Left lung (tissue), 4 donors: ENCODE measurements at regions not wholly inside any gene's neighbourhood (a gene's known extent, or its start where the extent isn't known, plus 50 kb on each side); places are given as distances from the start of the nearest gene placed in this dataset.

Experiments
- ATAC-seq: fragments of 200-7000 bp; cut with Tn5 transposase; one replicate; pipeline ENCODE4 v1.9.1; 2020; ENCODE audit warnings: moderate library complexity
- DNase-seq, 4 donors: peaks; one replicate each; pipeline ENCODE4 v3.0.0-alpha.2; 2013 to 2020
- H3K27ac ChIP-seq, 2 donors: fragments of 200-600 bp; sonication (generic) in 1 of 2; one replicate each; pipeline versions ENCODE4 v1.5.0 to v1.8.0; 2020 to 2021
- H3K27me3 ChIP-seq, 2 donors: fragments of 200-600 bp; sonication (generic) in 1 of 2; one replicate each; pipeline versions ENCODE4 v1.5.0 to v1.8.0; 2020 to 2021
- H3K36me3 ChIP-seq, 2 donors: fragments of 200-600 bp; sonication (generic) in 1 of 2; one replicate each; pipeline versions ENCODE4 v1.5.0 to v1.8.0; 2020 to 2021
- H3K4me1 ChIP-seq, 2 donors: fragments of 200-600 bp; one replicate each; pipeline ENCODE4 v1.8.0; 2021
- H3K4me3 ChIP-seq, 2 donors: fragments of 200-600 bp; sonication (generic) in 1 of 2; one replicate each; pipeline versions ENCODE4 v1.5.0 to v1.8.0; 2020 to 2021; ENCODE audit warnings: mild to moderate bottlenecking in 1 of 2
- H3K9me3 ChIP-seq, 2 donors: fragments of 200-600 bp; sonication (generic) in 1 of 2; one replicate each; pipeline versions ENCODE4 v1.5.0 to v1.8.0; 2020 to 2021
- CTCF ChIP-seq, 2 donors: fragments of 200-600 bp; sonication (generic) in 1 of 2; IDR thresholded peaks; one replicate each; pipeline versions ENCODE4 v1.5.0 to v1.8.0; 2021; ENCODE audit warnings: antibody characterized with exemption in 2 of 2
- intact Hi-C, 2 donors: fragments of 100-400 bp; cut with DNase I; formaldehyde crosslinking; loops; one replicate each; pipeline versions ENCODE4 v1.11.2 to v1.14.2; 2022
- donor health status: DM: no; HTN: yes; CAD: no.
- donor health status: DM: no; HTN: no; CAD: no.

- no peaks in the 10 kb centered on the region for H3K4me1 ChIP-seq
- DNase-seq: no peak
- intact Hi-C loops: no loop called here
- H3K36me3 ChIP-seq: no peaks in the 10 kb centered on the region
- H3K9me3 ChIP-seq: no peaks in the 10 kb centered on the region
- no peak for TF ChIP-seq CTCF (IDR thresholded peaks at IDR 0.05)
- H3K27me3 ChIP-seq: peaks cover 0 to 11% of the 10 kb centered on the region in 2 donors
- H3K4me3 ChIP-seq: no peak overlapping the region
- H3K27ac ChIP-seq: no peak overlapping the region
- ATAC-seq: no peak
These were observed 144.1 kb downstream of the MRPL14 start for GRCh38 chr6:43983191-43983590.

GRCh38 chr6:43982084-43982625 lies 145.1 kb downstream of the MRPL14 start:
- peaks cover 0 to 9% of the 10 kb centered on the region in 2 donors for H3K27me3 ChIP-seq
- H3K9me3 ChIP-seq: no peaks in the 10 kb centered on the region
- H3K4me3 ChIP-seq: no peak overlapping the region
- H3K27ac ChIP-seq: no peak overlapping the region
- no peaks in the 10 kb centered on the region for H3K36me3 ChIP-seq
- no peaks in the 10 kb centered on the region for H3K4me1 ChIP-seq
- no peak for DNase-seq
- no peak for TF ChIP-seq CTCF (IDR thresholded peaks at IDR 0.05)
- intact Hi-C loops: no loop called here
- no peak for ATAC-seq

DNA sequence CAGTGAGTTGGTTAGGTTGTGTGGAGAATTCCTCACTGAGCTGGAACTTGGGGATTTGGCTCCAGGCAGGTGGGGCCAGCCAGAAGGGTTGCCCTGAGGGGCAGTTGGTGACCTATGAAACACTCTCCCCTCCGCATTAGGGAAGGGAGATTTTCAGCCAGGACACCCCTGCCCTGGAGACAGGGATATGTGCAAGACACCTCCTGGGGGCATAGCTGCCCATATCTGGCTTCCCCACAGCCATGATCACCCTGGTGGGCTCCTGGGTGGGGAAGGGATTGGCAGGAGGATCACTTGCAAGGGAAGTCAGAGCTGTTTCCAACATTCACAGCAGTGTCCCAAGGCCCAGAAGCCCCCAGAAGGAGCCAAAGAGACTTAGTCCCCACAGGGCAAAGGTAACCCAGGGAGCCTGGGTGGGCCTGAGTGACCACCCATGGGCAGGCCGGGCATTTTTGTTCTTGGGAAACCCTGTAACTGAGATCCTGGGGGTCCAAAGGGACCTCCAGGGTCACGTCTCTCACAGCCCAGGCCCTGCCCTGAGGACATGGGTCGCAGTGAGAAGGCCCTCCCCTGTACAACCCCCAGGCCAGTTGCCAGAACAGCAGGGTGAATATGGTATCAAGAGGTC lies 145.8 kb downstream of the MRPL14 start:
- H3K27me3 ChIP-seq: peaks cover 0 to 2% of the 10 kb centered on the region in 2 donors
- no peaks in the 10 kb centered on the region for H3K36me3 ChIP-seq
- no peak for DNase-seq
- no peaks in the 10 kb centered on the region for H3K9me3 ChIP-seq
- no peak overlapping the region for H3K27ac ChIP-seq
- no peak overlapping the region for H3K4me3 ChIP-seq
- intact Hi-C loops: no loop called here
- H3K4me1 ChIP-seq: no peaks in the 10 kb centered on the region
- ATAC-seq: no peak
- TF ChIP-seq CTCF (IDR thresholded peaks at IDR 0.05): no peak

DNA sequence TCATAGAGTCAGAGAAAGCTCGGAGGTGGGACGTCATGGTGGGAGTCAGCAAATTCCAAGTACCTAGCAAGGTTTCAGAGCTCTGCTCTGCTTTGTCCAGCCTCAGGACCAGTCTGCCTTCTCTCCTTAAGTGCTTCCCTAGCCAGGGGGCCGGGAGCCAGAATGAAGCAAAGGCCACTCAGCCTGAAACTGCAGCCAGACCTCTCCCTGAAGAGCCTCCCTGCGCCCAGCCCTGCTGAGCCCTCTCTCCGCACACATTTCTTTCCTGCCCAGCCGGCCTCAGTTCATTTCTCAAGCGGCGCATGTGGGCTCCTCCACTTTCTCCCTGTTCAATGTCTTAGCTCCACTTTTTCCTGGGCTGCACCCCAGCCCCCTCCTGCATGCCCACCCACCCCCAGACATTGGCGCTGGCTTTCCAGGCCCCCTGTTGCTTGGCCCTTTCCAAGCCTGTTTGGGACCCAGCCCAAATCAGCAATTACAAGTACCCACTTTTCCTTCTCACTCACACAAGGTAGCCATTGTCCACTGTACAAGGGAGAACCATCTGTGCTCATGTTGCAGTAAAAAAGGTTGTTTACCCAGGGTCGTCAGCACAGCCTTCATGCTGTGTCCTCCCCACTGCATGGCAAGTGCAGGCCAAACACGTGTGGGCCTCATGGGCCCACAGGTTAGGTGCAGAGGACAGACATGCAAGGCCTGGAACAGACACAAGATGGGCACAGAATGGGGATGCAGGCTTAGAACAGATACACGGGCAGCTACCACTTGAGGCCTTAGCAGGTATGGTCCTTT lies 147.1 kb downstream of the MRPL14 start:
- DNase-seq (no peak), ATAC-seq (peak; percentile 79)
- Histone ChIP-seq H3K4me1 (no peaks in the 10 kb centered on the region), H3K9me3 (peaks cover 0 to 2% of the 10 kb centered on the region in 2 donors), H3K4me3 (no peak overlapping the region), H3K27ac (no peak overlapping the region), H3K36me3 (no peaks in the 10 kb centered on the region), H3K27me3 (no peaks in the 10 kb centered on the region)
- no peak for TF ChIP-seq CTCF (IDR thresholded peaks at IDR 0.05)
- intact Hi-C loops: no loop called here

- no peak for TF ChIP-seq CTCF (IDR thresholded peaks at IDR 0.05)
- intact Hi-C loops: no loop called here
- no peaks in the 10 kb centered on the region for H3K36me3 ChIP-seq
- H3K4me1 ChIP-seq: no peaks in the 10 kb centered on the region
- no peaks in the 10 kb centered on the region for H3K27me3 ChIP-seq
- H3K27ac ChIP-seq: no peak overlapping the region
- DNase-seq: no peak
- no peak overlapping the region for H3K4me3 ChIP-seq
- no peak for ATAC-seq
- H3K9me3 ChIP-seq: peaks cover 0 to 2% of the 10 kb centered on the region in 2 donors
These were observed 147.7 kb downstream of the MRPL14 start for GRCh38 chr6:43979525-43979924.
